ENCODE measurements at regions not wholly inside any gene's neighbourhood (a gene's known extent, or its start where the extent isn't known, plus 50 kb on each side); places are given as distances from the start of the nearest gene placed in this dataset.
"Not testable (repeated sequence)": the region's sequence is repeated elsewhere in the genome, so short reads cannot be mapped to it uniquely, and the experiment has no call there.

DNA sequence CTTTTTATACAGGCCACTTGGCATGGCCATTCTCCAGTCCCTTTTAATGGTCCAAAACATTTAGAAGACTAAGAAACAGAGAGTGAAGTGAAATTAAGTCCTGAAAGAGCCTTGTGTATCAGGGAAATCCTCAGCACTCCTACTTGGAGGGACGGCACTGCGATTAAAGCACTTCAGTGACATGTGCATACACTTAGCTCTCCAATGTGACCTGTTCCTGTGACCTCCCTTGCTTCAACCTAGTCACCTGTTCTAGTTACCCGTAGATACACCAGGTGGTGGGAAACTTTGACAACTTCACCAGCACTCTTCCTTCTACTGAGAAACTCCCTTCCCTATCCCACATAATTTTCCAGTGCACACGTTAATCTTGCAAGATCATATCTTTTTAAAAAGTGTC, 51.4 kb upstream of the POMZP3 start:
- TF ChIP-seq, protein P1, sequence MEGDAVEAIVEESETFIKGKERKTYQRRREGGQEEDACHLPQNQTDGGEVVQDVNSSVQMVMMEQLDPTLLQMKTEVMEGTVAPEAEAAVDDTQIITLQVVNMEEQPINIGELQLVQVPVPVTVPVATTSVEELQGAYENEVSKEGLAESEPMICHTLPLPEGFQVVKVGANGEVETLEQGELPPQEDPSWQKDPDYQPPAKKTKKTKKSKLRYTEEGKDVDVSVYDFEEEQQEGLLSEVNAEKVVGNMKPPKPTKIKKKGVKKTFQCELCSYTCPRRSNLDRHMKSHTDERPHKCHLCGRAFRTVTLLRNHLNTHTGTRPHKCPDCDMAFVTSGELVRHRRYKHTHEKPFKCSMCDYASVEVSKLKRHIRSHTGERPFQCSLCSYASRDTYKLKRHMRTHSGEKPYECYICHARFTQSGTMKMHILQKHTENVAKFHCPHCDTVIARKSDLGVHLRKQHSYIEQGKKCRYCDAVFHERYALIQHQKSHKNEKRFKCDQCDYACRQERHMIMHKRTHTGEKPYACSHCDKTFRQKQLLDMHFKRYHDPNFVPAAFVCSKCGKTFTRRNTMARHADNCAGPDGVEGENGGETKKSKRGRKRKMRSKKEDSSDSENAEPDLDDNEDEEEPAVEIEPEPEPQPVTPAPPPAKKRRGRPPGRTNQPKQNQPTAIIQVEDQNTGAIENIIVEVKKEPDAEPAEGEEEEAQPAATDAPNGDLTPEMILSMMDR (IDR thresholded peaks at IDR 0.05) = not testable (repeated sequence)
- TF ChIP-seq POLR2A (IDR thresholded peaks at IDR 0.05) = not testable (repeated sequence)

Data from esophagus squamous epithelium (tissue), 4 donors.